H9 (cell line): ENCODE measurements at regions not wholly inside any gene's neighbourhood (a gene's known extent, or its start where the extent isn't known, plus 50 kb on each side); places are given as distances from the start of the nearest gene placed in this dataset.

Source experiments
- DNase-seq: peaks from one replicate; pipeline ENCODE4 v3.0.0-alpha.2; 2017
- H2AFZ ChIP-seq: one replicate; pipeline ENCODE4 v1.6.1; 2013; ENCODE audit warnings: mild to moderate bottlenecking, low read length, control low read depth, moderate library complexity
- H2AK5ac ChIP-seq: 2 replicates; pipeline ENCODE4 v1.6.1; 2013; ENCODE audit warnings: low read length, control low read depth, mixed read lengths; ENCODE audit not compliant: insufficient read length
- H2BK120ac ChIP-seq: one replicate; pipeline ENCODE4 v1.6.1; 2013; ENCODE audit warnings: low read depth, mild to moderate bottlenecking, low read length, control low read depth, inconsistent platforms; ENCODE audit not compliant: poor library complexity, severe bottlenecking
- H2BK12ac ChIP-seq: 2 replicates; pipeline ENCODE4 v1.6.1; 2013; ENCODE audit warnings: low read length, control low read depth, mixed read lengths, low read depth; ENCODE audit not compliant: insufficient read length
- H2BK15ac ChIP-seq: 2 replicates; pipeline ENCODE4 v1.6.1; 2013; ENCODE audit warnings: low read depth, low read length, control low read depth
- H2BK20ac ChIP-seq: one replicate; pipeline ENCODE4 v1.6.1; 2013; ENCODE audit warnings: low read depth, mild to moderate bottlenecking, low read length, control low read depth, inconsistent platforms; ENCODE audit not compliant: poor library complexity, severe bottlenecking
- H2BK5ac ChIP-seq: 2 replicates; pipeline ENCODE4 v1.6.1; 2013; ENCODE audit warnings: low read length, control low read depth, mixed read lengths; ENCODE audit not compliant: insufficient read length
- H3K14ac ChIP-seq: 2 replicates; pipeline ENCODE4 v1.6.1; 2013; ENCODE audit warnings: low read length, control low read depth; ENCODE audit not compliant: insufficient read depth
- H3K18ac ChIP-seq: 2 replicates; pipeline ENCODE4 v1.6.1; 2013; ENCODE audit warnings: low read depth, mild to moderate bottlenecking, mixed read lengths, low read length, control low read depth; ENCODE audit not compliant: insufficient read length
- H3K23ac ChIP-seq: 2 replicates; pipeline ENCODE4 v1.6.1; 2013; ENCODE audit warnings: low read length, control low read depth, mixed read lengths, low read depth; ENCODE audit not compliant: insufficient read length
- H3K23me2 ChIP-seq: 2 replicates; pipeline ENCODE4 v1.6.1; 2013; ENCODE audit warnings: low read depth, mild to moderate bottlenecking, mixed read lengths, low read length, control low read depth; ENCODE audit not compliant: insufficient read length, poor library complexity, severe bottlenecking
- H3K27ac ChIP-seq: 2 replicates; pipeline ENCODE4 v1.5.1; 2013; ENCODE audit warnings: low read length, control low read depth, mixed read lengths, low read depth; ENCODE audit not compliant: insufficient read length
- H3K27me3 ChIP-seq: 2 replicates; pipeline ENCODE4 v1.6.1; 2013; ENCODE audit warnings: low read length, control low read depth, inconsistent platforms; ENCODE audit not compliant: insufficient read depth
- H3K4ac ChIP-seq: 2 replicates; pipeline ENCODE4 v1.6.1; 2013; ENCODE audit warnings: low read depth, mild to moderate bottlenecking, control low read depth, inconsistent platforms, low read length, moderate library complexity
- H3K4me1 ChIP-seq: 2 replicates; pipeline ENCODE4 v1.6.1; 2013; ENCODE audit warnings: low read length, control low read depth, inconsistent platforms; ENCODE audit not compliant: insufficient read depth
- H3K4me2 ChIP-seq: 2 replicates; pipeline ENCODE4 v1.6.1; 2013; ENCODE audit warnings: low read length, control low read depth, mixed read lengths; ENCODE audit not compliant: insufficient read length, insufficient read depth
- H3K56ac ChIP-seq: 2 replicates; pipeline ENCODE4 v1.6.1; 2013; ENCODE audit warnings: low read depth, mild to moderate bottlenecking, mixed read lengths, low read length, control low read depth; ENCODE audit not compliant: insufficient read length
- H3K79me1 ChIP-seq: 2 replicates; pipeline ENCODE4 v1.6.1; 2013; ENCODE audit warnings: low read depth, mild to moderate bottlenecking, moderate library complexity, low read length, control low read depth, inconsistent platforms; ENCODE audit not compliant: insufficient read depth, poor library complexity, severe bottlenecking
- H3K79me2 ChIP-seq: 2 replicates; pipeline ENCODE4 v1.6.1; 2013; ENCODE audit warnings: low read length, control low read depth, inconsistent platforms; ENCODE audit not compliant: insufficient read depth
- H3K9ac ChIP-seq: 2 replicates; pipeline ENCODE4 v1.6.1; 2013; ENCODE audit warnings: low read length, control low read depth, mixed read lengths; ENCODE audit not compliant: insufficient read length; ENCODE audit errors: extremely low read depth
- H3K9me3 ChIP-seq: one replicate; pipeline ENCODE4 v1.6.1; 2013; ENCODE audit warnings: low read depth, low read length, inconsistent platforms; ENCODE audit not compliant: control insufficient read depth
- H3T11ph ChIP-seq: one replicate; pipeline ENCODE4 v1.6.1; 2013; ENCODE audit warnings: mild to moderate bottlenecking, low read length, control low read depth, inconsistent platforms
- H4K20me1 ChIP-seq: one replicate; pipeline ENCODE4 v1.6.1; 2013; ENCODE audit not compliant: control insufficient read depth, insufficient read length, insufficient read depth
- H4K5ac ChIP-seq: 2 replicates; pipeline ENCODE4 v1.6.1; 2013; ENCODE audit warnings: low read depth, mild to moderate bottlenecking, mixed read lengths, low read length, control low read depth; ENCODE audit not compliant: insufficient read length
- H4K8ac ChIP-seq: replicated peaks from 2 replicates; pipeline ENCODE4 v1.6.1; 2013; ENCODE audit warnings: low read length, control low read depth, mixed read lengths, low read depth; ENCODE audit not compliant: insufficient read length
- H4K91ac ChIP-seq: 2 replicates; pipeline ENCODE4 v1.6.1; 2013; ENCODE audit warnings: low read depth, mild to moderate bottlenecking, moderate library complexity, mixed read lengths, low read length, control low read depth; ENCODE audit not compliant: insufficient read length
- H3K27ac Mint-ChIP-seq, 3 experiments: 2 replicates in 2 of 3; 3 replicates in 1 of 3; pipeline ENCODE4 v1.8.0; 2020 to 2021; ENCODE audit warnings: mixed read lengths in 3 of 3, mild to moderate bottlenecking in 1 of 3, moderate library complexity in 1 of 3
- H3K27me3 Mint-ChIP-seq: 2 replicates; pipeline ENCODE4 v1.8.0; 2021; ENCODE audit warnings: low read depth, mild to moderate bottlenecking, moderate library complexity, mixed read lengths
- H3K36me3 Mint-ChIP-seq, 3 experiments: 2 replicates in 2 of 3; 3 replicates in 1 of 3; pipeline ENCODE4 v1.8.0; 2020 to 2021; ENCODE audit warnings: low read depth in 3 of 3, mixed read lengths in 3 of 3; ENCODE audit not compliant: insufficient read depth in 1 of 3
- H3K4me1 Mint-ChIP-seq, 2 experiments: 2 replicates each; pipeline ENCODE4 v1.8.0; 2020; ENCODE audit warnings: mixed read lengths in 2 of 2
- H3K4me3 Mint-ChIP-seq, 2 experiments: 2 replicates in 1 of 2; 3 replicates in 1 of 2; pipeline ENCODE4 v1.8.0; 2020 to 2021; ENCODE audit warnings: mild to moderate bottlenecking in 2 of 2, mixed read lengths in 2 of 2, moderate library complexity in 1 of 2
- H3K9me3 Mint-ChIP-seq, 2 experiments: 2 replicates in 1 of 2; 3 replicates in 1 of 2; pipeline ENCODE4 v1.8.0; 2020; ENCODE audit warnings: mild to moderate bottlenecking in 2 of 2, mixed read lengths in 2 of 2, moderate library complexity in 1 of 2
- WGBS: extraction: QIAGEN DNeasy Blood & Tissue Kit; methylation state at CpG from one replicate; pipeline ENCODE4 v1.1.7; 2013; ENCODE audit warnings: missing lambda C conversion rate, low lambda C conversion rate, mixed read lengths; ENCODE audit not compliant: insufficient read length; ENCODE audit errors: extremely low coverage; 5-methylcytosine and 5-hydroxymethylcytosine counted together
- TF ChIP-seq, protein P1 (sequence below): fragments of 200-600 bp; sonication (generic); conservative IDR thresholded peaks from 3 replicates; pipeline ENCODE4 v1.8.0; 2021; ENCODE audit warnings: antibody characterized with exemption, mild to moderate bottlenecking

DNA sequence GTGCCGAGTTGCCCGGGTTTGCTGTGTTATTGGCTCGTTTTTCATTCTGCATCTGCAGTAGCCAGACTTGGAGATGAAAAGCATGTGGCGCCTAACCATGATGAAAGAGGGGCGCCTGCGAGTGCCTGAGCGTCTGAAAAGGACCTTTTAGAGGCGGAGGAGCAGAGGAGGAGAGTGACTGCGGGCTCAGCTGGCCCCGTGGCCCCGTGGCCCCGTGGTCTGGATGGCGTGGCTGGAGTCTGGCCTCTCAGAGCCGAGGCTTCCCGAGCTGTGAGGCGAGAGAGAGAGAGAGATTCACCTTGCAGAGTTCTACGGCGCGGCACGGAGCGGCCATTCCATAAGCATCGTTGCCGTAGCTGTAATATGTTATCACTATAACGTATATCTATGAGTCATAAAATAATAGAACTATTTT, 55.3 kb upstream of the RNU6ATAC start:
- no peak overlapping the region for H3K27ac Mint-ChIP-seq
- Histone ChIP-seq H2BK120ac (no peak overlapping the region), H3K14ac (no peak overlapping the region), H3K56ac (no peak overlapping the region), H3K4me1 (no peaks in the 10 kb centered on the region), H2BK20ac (no peak overlapping the region), H4K8ac (no peak overlapping the region), H3K27ac (no peak overlapping the region), H3T11ph (no peak overlapping the region), H4K20me1 (no peaks in the 10 kb centered on the region), H3K18ac (no peak overlapping the region), H3K23ac (no peak overlapping the region), H3K23me2 (no peaks in the 10 kb centered on the region), H2AFZ (no peak overlapping the region), H4K91ac (no peak overlapping the region), H3K27me3 (no peaks in the 10 kb centered on the region), H2BK15ac (no peak overlapping the region), H3K4me2 (no peak overlapping the region), H3K9me3 (no peaks in the 10 kb centered on the region), H3K9ac (no peak overlapping the region), H2BK5ac (no peak overlapping the region), H2AK5ac (no peak overlapping the region), H3K79me1 (no peaks in the 10 kb centered on the region), H4K5ac (no peak overlapping the region), H3K4ac (no peak overlapping the region), H3K79me2 (no peaks in the 10 kb centered on the region), H2BK12ac (no peak overlapping the region)
- TF ChIP-seq, protein P1, sequence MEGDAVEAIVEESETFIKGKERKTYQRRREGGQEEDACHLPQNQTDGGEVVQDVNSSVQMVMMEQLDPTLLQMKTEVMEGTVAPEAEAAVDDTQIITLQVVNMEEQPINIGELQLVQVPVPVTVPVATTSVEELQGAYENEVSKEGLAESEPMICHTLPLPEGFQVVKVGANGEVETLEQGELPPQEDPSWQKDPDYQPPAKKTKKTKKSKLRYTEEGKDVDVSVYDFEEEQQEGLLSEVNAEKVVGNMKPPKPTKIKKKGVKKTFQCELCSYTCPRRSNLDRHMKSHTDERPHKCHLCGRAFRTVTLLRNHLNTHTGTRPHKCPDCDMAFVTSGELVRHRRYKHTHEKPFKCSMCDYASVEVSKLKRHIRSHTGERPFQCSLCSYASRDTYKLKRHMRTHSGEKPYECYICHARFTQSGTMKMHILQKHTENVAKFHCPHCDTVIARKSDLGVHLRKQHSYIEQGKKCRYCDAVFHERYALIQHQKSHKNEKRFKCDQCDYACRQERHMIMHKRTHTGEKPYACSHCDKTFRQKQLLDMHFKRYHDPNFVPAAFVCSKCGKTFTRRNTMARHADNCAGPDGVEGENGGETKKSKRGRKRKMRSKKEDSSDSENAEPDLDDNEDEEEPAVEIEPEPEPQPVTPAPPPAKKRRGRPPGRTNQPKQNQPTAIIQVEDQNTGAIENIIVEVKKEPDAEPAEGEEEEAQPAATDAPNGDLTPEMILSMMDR = no peak
- no peaks in the 10 kb centered on the region for H3K9me3 Mint-ChIP-seq
- no CpG with 5 or more reads among the region's 24 CpGs for WGBS
- peaks cover 8 to 22% of the 10 kb centered on the region in 2 experiments for H3K4me1 Mint-ChIP-seq
- H3K27me3 Mint-ChIP-seq = peaks cover 2% of the 10 kb centered on the region; the same call in 1 of the 2 replicates
- H3K4me3 Mint-ChIP-seq = no peak overlapping the region
- no peak for DNase-seq
- H3K36me3 Mint-ChIP-seq = no peaks in the 10 kb centered on the region
